OCI-LY7 (cell line): ENCODE measurements at regions not wholly inside any gene's neighbourhood (a gene's known extent, or its start where the extent isn't known, plus 50 kb on each side); places are given as distances from the start of the nearest gene placed in this dataset.

Source experiments
- EZH2phosphoT487 ChIP-seq: fragments of 200-600 bp; sonication (generic); IDR thresholded peaks from 2 replicates; pipeline ENCODE4 v1.6.1; 2018; ENCODE audit warnings: low read depth, borderline replicate concordance, mild to moderate bottlenecking, mixed run types, antibody characterized with exemption, low read length, moderate library complexity, mixed read lengths
- TF ChIP-seq, protein P1 (sequence below): fragments of 200-600 bp; sonication (generic); conservative IDR thresholded peaks from 2 replicates; pipeline ENCODE4 v1.5.1; 2014; ENCODE audit warnings: mild to moderate bottlenecking, antibody characterized with exemption, low read length, moderate library complexity, mixed read lengths

DNA sequence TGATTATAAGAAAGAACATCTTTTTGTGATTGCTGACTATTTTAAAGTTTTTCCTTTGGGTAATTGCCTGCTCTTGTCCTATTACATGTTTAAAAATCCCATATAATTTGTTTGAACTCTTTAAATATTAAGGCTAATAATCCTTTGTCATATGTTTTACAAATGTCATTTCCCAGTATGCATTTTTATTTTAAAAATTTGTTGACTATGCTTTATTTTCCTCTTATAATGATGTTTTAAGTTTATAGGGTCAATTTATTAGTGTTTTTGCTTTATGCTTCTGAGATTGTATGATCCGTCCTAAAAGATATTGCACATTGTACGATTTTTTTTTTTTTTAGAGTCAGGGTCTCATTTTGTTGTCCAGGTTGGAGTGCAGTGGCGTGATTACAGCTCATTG is 297.2 kb downstream of the RNF144B start:
- TF ChIP-seq, protein P1, sequence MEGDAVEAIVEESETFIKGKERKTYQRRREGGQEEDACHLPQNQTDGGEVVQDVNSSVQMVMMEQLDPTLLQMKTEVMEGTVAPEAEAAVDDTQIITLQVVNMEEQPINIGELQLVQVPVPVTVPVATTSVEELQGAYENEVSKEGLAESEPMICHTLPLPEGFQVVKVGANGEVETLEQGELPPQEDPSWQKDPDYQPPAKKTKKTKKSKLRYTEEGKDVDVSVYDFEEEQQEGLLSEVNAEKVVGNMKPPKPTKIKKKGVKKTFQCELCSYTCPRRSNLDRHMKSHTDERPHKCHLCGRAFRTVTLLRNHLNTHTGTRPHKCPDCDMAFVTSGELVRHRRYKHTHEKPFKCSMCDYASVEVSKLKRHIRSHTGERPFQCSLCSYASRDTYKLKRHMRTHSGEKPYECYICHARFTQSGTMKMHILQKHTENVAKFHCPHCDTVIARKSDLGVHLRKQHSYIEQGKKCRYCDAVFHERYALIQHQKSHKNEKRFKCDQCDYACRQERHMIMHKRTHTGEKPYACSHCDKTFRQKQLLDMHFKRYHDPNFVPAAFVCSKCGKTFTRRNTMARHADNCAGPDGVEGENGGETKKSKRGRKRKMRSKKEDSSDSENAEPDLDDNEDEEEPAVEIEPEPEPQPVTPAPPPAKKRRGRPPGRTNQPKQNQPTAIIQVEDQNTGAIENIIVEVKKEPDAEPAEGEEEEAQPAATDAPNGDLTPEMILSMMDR = no peak
- no peak for TF ChIP-seq EZH2phosphoT487
